ENCODE measurements at regions not wholly inside any gene's neighbourhood (a gene's known extent, or its start where the extent isn't known, plus 50 kb on each side); places are given as distances from the start of the nearest gene placed in this dataset.
"Not testable (repeated sequence)": the region's sequence is repeated elsewhere in the genome, so short reads cannot be mapped to it uniquely, and the experiment has no call there.

DNA sequence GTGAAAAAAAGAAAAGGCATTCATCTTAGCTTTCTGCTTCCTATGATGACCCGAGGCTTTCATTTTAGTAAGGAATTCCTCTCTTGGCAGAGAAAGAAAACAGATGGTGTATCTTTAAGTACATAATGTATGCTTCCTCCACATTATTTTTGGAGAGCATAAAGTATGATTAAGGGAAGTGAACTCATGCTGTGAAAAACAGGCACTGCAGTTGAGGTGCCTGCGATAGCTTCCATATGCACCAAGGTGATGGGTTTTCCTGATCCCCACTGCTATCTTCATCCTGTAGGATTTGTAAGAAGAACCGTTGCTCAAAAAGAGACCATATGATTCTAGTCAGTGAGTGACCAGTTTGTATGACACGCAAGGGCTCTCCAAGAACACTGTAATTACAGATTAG is 411.5 kb upstream of the MCTP2 start:
- DNase-seq: no peak

DNA sequence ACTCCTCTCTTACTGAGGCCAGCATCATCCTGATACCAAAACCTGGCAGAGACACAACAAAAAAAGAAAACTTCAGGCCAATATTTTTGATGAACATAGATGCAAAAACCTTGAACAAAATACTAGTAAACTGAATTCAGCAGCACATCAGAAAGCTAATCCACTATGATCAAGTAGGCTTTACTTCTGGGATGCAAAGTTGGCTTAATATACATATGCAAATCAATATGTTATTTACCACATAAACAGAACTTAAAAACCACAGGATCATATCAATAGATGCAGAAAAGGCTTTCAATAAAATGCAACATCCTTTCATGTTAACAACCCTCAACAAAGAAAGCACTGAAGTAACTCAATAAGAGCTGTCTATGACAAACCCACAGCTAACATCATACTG is 414.5 kb upstream of the MCTP2 start:
- no peak for DNase-seq

DNA sequence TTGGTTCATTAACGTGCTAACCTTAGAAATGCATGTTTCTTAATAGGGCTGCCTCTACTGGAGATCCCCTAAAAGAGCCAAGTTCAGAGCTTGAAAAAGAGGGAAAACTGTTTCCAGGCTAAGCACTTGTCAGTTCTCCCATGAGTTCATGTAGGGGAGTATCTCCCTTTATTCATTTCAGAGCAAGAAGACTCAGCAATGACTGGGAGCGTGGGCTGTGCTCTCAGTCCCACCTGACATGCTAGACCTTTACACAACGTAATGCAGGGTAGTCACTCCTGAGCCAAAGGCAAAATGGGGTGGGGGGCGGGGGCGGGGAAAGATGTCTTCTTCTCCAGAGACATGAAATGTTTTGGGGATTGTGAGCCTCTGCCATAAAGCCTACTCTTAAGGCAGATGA is 420.1 kb upstream of the MCTP2 start:
- no peak for DNase-seq

DNA sequence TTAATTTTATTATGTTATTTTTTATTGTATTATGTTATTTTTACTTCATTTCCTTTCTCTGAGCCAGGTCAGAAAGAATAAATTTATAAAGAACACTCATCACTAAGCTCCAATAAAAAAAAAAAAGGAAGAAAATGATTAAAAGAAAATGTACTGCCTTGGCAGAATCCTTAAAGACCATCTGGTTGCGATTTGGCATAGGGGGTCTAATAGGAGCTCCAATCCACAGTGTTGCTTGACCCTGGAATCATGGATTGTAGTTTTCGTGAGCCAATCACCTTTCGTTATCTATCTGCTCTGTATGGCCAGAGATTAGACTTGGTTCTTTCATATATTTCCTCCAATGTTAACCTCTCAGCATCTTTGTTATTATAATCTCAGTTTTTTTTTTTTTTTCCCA is 421.8 kb upstream of the MCTP2 start:
- no peak for DNase-seq

DNA sequence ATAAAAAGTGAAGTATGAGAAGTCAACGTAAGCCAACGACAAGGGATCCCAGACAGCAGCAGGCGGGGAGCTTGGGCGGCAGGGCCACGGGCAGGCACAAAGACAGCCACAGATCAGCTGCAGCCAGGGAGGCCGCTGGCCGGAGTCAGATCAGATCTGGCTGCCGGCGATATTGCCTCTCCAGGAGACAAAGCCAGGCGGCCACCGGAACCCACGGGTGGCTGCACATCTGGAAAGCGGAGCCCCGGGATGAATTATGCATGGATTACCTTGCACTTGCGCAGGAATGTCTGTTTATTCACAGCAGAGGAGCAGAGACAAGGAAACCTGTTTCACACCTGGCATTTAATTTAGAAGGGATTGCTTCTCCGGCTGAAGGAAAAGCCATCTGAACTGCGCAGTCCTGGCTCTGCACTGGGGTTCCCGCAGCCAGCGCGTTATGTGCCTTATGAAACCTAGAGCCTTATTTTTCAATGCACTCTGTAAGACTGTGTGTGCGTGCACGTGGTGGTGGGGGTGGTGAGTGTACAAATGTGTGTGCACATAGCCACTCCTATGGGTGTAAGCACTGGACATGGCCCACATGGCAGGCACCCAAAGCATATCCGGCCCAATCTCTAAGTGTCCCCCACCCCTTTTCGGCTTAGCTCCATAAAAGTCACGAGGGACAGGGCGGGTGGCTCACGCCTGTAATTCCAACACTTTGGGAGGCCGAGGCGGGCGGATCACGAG is 427.8 kb upstream of the MCTP2 start:
- DNase-seq: peak; percentile 83

DNA sequence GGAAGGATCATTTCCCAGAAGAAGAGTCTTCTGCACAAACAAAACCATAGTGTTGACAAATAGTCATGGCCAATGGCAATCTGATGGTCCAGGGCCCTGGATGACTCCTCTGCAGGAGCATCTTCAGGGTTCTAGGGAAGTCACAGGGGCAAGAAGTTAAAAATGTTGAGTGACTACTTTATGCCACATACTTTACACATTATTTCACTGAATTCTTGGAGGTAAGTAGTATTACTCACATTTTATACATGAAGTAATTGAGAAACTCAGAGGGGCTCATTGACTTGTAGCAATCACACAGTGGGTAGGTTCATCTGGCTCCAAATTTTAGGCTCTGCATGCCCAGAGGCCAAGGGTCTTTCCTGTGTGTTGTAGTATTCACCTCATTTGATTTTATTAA is 430.2 kb upstream of the MCTP2 start:
- DNase-seq: no peak

DNA sequence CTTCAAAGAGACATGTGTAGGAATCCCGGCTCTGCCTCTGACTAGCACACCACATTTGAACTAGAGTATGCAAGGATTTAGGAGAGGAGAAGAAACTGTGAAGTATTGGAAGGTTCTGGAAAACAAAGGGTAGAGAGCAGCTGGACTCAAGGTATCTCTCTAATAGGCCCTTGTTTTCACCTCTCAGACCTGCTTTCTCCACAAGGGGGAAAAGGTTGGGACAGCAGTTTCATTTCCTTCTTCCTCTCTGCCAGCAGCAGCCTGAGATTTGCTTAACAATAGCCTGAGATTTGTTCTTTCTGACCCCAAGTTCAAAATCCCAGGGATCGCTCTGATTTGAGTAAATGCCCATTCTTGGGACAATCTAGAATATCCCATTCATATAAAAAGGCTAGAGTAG is 430.6 kb upstream of the MCTP2 start:
- no peak for DNase-seq

DNA sequence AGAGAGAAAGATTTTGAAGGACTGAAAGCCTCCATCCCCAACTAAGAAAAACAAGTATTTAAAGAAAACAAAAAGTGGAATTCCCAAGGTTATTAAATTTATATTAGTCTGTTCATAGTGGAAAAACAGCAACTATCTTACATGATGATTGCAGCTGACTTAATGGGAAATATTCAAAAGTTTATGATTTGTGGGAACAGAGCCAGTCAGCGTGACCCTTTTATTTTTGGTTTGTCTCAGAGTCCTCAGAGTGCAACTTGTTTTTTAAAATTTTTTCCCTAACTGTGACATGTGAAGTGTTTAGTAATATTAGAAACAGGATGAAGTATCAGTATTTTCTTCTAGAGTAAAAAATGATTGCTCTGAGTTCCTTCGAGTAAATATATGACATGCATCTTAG is 441.9 kb upstream of the MCTP2 start:
- DNase-seq: peak; percentile 54

DNA sequence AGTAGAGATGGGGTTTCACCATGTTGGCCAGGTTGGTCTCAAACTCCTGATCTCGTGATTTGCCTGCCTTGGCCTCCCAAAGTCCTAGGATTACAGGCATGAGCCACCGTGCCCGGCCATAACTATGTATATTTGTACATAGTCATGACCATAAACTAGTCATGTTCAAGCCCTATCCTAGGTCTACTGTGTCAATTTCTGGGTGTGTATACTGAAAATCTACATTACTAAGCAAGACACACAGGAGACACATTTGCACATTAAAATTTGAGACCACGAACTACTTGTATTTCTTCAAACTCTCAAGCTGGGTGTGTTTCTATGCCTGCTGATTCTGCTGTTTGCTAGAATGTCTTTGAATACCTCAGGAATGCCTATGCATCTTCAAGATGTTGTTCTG is 451.3 kb upstream of the MCTP2 start:
- DNase-seq: no peak

DNA sequence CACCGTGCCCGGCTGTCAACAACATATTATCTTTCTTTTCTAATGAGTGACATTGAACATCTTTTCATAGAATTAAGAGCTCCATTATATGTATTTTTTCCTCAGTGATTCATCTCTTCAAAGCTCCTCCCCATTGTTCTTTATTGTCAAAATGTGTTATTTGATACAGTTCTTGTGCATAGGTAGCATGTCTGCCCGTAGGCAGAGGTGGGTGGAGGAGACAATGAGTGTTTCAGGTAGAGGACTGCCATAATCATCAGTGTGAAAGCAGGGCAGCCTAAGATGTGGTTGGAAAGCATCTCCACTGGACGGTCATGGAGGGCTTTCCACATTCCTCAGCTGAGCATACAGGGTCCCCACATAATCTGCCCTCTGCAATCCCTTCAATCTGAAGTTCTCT is 452.0 kb upstream of the MCTP2 start:
- no peak for DNase-seq

DNA sequence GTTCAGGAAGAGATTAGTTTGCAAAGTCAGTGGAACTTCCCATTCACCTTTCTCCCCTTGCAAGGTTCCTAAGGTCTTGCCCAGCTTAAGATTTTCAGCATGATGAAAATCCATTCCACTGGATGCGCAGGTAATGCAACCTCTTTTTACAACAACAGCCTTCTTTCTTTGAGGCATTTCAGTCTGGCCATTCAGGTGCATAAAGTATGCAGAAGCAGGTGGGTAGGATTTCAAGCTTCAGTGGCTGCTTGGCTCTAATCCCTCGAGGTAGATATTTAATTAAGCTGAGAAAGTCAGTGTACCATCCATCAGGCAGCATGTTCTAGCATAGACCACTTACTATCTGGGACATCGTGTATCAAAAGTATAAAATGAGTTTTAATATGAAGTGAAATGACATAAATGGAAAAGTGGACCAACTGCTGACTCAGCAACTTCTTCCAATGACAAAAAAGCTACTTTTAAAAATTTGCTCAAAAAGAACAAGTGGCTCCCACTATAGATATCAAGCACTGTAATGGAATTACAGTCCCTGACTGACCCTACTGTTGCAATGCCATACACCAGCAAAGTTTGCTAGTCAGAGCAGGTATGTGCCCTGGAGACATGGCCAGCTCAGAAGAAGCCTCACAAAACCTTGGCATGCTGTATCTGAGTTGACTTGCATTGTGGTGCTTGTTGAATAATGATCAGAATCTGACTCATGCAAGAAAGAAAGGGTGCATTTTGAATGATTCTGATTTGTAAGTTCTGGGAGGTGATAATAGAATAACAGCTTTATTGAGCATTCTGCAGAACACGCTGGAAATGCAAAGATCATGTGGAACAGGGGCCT is 459.9 kb upstream of the MCTP2 start:
- no peak for DNase-seq

DNA sequence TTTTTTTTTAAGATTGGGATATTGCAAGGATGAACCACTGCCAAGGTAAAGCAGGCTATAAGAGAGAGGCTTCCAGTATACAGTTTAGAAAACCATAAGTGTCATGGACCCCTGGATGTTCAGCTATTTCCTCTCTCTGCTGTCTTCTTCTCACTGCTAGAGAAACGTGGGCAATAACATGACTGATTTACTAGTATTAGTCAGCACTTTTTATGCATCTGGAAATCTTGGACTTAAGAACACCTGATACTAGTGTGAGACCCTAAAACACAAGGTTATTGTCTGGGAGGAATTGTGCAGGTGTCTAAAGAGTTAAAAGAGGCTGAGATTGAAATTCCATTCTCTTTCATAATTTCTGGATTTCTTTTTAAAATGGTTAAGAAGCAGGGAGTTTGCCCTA is 460.6 kb upstream of the MCTP2 start:
- DNase-seq: no peak

DNA sequence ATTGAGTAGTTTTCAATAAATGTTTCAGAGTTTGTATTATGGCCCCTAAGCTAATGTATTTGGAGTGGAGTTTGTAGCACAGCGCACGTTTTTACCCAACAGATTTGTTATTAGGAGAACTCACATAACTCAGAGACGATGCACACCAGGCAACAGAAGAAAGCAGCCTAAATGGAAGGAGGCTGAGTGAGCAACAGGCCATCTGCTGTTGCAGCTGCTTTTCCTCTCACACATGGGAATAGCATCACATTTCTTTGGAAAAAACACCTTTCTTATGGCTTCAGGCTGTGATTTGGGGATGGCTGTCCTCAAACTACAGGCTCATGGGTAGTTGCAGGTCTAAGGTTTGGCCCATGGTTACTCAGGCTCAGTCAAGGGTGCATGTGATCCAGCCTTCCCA is 469.3 kb upstream of the MCTP2 start:
- DNase-seq: peak; percentile 41

DNA sequence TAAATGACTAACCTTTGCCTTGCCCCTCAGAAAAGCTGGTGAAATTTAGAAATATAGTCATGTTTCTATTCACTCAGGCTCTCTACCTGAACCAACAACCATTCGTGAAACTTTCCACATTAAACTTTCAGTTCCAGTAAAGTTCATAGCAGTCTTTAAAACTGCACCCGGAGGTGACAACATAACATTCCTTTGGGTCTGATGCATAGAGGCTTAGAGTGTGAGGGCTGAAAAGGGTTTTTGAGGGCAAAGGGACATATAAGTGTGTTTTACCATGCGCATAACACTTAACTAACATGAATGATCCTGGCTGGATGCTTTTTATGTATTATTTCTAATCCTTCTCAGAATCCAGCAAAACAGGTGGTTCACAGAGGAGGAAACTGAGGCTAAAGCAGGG is 471.7 kb upstream of the MCTP2 start:
- no peak for DNase-seq

DNA sequence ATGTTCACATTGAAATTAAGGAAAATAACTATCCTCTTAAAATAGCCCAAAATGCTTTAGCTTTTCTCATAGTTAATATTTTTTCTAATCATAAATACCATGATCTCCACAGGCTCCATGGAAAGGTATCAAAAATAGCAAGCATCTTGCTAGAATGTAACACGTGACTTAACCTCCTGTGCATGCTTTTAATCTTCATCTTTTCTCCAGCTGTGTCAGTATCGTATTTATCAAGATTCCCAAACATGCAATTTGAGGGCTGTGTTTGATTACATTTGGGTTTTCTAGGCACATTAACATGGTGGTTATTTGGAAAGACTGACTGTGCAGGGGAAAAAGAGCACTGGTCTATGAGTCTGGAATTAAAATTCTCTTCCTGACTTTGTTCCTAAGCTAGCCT is 472.5 kb upstream of the MCTP2 start:
- DNase-seq: no peak

DNA sequence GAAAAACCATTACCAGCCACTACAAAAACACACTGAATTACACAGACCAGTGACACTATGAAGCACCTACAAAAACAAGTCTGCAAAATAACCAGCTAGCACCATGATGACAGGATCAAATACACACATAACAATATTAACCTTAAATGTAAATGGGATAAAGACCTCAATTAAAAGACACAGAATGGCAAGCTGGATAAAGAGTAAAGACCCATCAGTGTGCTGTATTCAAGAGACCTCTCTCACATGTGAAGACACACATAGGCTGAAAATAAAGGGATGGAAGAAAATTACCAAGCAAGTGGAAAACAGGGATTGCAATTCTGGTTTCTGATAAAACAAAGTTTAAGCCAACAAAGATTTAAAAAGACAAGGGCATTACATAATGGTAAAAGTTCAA is 482.7 kb upstream of the MCTP2 start:
- no peak for DNase-seq

DNA sequence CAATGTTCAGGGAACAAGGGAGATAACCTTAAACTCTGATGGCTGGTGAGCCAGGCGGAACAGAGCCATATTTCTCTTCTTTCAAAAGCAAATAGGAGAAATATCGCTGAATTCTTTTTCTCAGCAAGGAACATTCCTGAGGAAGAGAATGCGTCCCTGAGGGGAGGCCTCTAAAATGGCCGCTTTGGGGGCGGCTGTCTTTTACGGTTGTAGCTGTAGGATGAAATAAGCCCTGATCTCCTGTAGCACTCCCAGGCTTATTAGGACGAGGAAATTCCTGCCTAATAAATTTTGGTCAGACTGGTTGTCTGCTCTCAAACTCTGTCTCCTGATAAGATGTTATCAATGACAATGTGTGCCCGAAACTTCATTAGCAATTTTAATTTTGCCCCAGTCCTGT is 496.4 kb upstream of the MCTP2 start:
- DNase-seq: not testable (repeated sequence)

DNA sequence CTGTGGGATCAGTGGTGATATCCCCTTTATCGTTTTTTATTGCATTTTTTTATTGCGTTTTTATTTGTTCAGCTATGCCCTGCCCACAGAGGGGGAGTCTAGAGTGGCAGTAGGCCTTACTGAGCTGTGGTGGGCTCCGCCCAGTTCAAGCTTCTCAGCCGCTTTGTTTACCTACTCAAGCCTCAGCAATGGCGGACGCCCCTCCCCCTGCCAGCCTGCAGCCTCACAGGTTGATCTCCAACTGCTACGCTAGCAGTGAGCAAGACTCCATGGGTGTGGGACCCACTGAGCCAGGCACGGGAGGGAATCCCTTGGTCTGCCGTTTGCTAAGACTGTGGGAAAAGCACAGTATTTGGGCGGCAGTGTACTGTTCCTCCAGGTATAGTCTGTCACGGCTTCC is 500.6 kb upstream of the MCTP2 start:
- DNase-seq: no peak

DNA sequence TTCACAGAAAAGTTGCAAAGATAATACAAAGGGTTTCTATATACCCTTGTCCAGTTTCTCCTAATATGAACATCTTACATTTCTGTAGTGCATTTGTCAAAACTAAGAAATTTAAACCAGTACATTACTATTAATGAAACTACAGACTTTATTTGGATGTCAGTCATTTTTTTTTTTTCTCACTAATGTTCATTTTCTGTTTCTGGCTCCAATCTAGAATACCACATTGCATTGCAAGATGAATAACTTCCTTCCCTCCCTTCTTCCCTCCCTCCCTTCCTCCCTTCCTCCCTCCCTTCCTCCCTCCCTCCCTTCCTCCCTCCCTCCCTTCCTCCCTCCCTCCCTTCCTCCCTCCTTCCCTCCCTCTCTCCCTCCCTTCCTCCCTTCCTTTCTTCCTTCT is 509.2 kb upstream of the MCTP2 start:
- DNase-seq: no peak

DNA sequence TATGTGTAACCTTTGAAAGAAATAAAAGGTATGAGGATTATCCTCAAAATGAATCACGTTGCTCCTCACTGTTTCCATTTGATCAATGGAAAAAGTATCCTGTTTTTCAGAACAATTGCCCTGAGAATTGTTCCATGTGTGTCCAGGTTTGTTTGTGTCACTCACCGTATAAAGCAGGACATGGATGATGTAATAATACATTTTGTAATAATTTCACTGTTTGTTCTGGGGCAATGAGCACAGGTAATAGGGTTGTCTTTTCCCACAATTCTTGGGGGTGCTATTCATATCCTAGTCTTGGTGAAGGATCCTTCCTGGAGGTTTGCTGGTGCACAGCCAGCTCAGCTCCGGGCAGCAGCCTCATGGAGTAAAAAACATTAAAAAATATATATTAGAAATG is 510.8 kb upstream of the MCTP2 start:
- DNase-seq: no peak

DNA sequence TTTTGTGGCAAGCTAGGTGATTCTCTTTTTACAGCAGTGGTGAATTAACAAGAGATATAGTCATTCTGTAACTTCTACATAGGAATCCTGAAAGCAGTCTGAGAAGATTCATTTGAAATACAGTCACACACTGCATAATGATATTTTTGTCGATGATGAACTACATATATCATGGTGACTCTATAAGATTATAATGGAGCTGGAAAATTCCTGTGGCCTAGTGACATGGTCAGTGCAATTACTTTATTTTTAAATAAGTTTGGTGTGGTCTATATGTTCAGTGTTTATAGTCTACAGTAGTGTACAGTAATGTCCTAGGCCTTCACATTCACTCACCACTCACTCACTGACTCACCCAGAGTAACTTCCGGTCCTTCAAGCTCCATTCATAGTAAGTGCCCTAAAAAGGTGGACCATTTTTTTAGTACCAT is 511.4 kb upstream of the MCTP2 start:
- DNase-seq: no peak

DNA sequence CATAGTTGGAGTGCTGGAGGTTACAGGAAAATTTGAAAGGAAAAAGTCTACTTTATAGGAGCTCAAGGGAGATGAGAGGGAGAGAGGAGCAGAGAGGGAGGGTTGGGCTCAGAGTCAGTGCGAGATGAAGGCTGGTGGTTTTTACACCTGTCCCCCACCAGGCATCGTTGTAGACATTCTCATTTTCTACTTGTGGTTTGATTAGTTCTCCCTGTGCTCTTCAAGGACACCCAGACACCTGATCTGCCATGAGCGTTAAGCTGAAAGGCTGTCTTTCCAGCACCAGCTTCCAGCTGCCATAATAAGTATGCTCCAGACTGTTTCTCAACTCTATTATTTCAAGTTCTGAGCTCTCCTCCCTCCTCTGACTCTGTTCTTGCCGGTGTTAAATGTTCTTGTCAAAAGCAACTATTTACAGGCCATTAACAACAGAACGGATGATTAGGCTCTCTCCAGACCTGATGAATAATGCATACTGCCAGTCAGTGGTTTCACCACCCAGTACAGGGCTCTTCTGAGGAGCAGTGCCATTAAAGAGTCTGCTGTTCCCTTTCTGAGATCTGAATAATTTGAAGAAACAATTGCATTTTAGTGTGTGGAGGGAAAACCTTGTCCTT is 514.6 kb upstream of the MCTP2 start:
- DNase-seq: no peak

DNA sequence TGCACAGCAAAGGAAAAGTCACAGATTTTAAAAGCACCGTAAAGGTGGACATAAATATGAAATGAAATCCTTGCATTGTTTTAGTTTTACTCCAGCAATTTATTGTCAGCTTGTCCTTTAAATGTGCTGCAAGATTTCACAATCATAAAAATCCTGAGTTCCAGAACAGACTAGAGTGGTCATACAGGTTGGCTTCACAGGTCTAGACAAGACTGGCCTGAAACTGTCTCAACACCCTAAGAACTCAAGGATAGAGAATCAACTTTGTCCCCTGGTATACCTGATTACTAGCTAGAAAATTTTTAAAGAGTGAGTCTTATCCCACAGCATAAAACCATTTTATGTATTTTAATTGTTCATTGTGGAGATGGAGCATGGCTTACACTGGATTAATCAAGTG is 521.7 kb upstream of the MCTP2 start:
- DNase-seq: no peak

Measured in hindlimb muscle (tissue), 1 donor.